IMR-90 (cell line): ENCODE measurements at regions not wholly inside any gene's neighbourhood (a gene's known extent, or its start where the extent isn't known, plus 50 kb on each side); places are given as distances from the start of the nearest gene placed in this dataset.

Source experiments
- ATAC-seq: fragments of 200-7000 bp; cut with Tn5 transposase; 2 replicates; pipeline ENCODE4 v1.9.1; 2020; ENCODE audit warnings: low read depth, mild to moderate bottlenecking, moderate library complexity
- BruUV-seq: library from RNA; stranded (reverse); fragments of 400-500 nt; replicated peaks from 2 replicates; lab custom pipeline; 2021; lab: Mats Ljungman, UMichigan
- CTCF ChIA-PET: fragments of 300-600 bp; formaldehyde crosslinking; extraction: SDS; loops from one replicate; lab custom pipeline; 2021; ENCODE audit warnings: antibody characterized with exemption; lab: Yijun Ruan, JAX
- POLR2A ChIA-PET: fragments of 300-600 bp; sonication (Branson Sonifier 250); formaldehyde crosslinking; loops from one replicate; lab custom pipeline; 2022; ENCODE audit warnings: antibody characterized with exemption; ENCODE audit not compliant: unreplicated experiment; lab: Charles Lee
- DNase-seq: peaks from one replicate; pipeline ENCODE4 v3.0.0; 2013
- H2AFZ ChIP-seq: replicated peaks from 2 replicates; pipeline ENCODE3; 2013; ENCODE audit warnings: low read length, mild to moderate bottlenecking; ENCODE audit not compliant: poor library complexity
- H2AK5ac ChIP-seq: 2 replicates; pipeline ENCODE4 v1.6.1; 2013; ENCODE audit warnings: low read depth, low read length, inconsistent platforms
- H2AK9ac ChIP-seq: replicated peaks from 2 replicates; pipeline ENCODE3; 2013; ENCODE audit warnings: mild to moderate bottlenecking, low read depth, low read length, moderate library complexity; ENCODE audit not compliant: poor library complexity
- H2BK120ac ChIP-seq: 2 replicates; pipeline ENCODE4 v1.6.1; 2013; ENCODE audit warnings: low read depth, low read length, inconsistent platforms
- H2BK15ac ChIP-seq: 3 replicates; pipeline ENCODE4 v1.6.1; 2013; ENCODE audit warnings: low read depth, low read length, inconsistent platforms
- H2BK20ac ChIP-seq: 2 replicates; pipeline ENCODE4 v1.6.1; 2013; ENCODE audit warnings: low read depth, mild to moderate bottlenecking, inconsistent platforms, low read length, moderate library complexity
- H2BK5ac ChIP-seq: 2 replicates; pipeline ENCODE4 v1.6.1; 2013; ENCODE audit warnings: mild to moderate bottlenecking, low read depth, low read length, inconsistent platforms; ENCODE audit not compliant: poor library complexity, severe bottlenecking
- H3K14ac ChIP-seq: replicated peaks from 2 replicates; pipeline ENCODE4 v1.6.1; 2013; ENCODE audit warnings: low read depth, low read length, inconsistent platforms
- H3K18ac ChIP-seq: 2 replicates; pipeline ENCODE4 v1.6.1; 2013; ENCODE audit warnings: low read depth, low read length, control low read depth
- H3K23ac ChIP-seq: 2 replicates; pipeline ENCODE4 v1.6.1; 2013; ENCODE audit warnings: low read depth, low read length, inconsistent platforms
- H3K27ac ChIP-seq: 2 replicates; pipeline ENCODE4 v1.5.1; 2013; ENCODE audit warnings: mild to moderate bottlenecking, control low read depth, low read length; ENCODE audit not compliant: insufficient read depth
- H3K27me3 ChIP-seq: 2 replicates; pipeline ENCODE4 v1.6.1; 2013; ENCODE audit warnings: low read length; ENCODE audit not compliant: control insufficient read depth, insufficient read depth
- H3K36me3 ChIP-seq: 2 replicates; pipeline ENCODE4 v1.6.1; 2013; ENCODE audit warnings: low read length, mixed read lengths; ENCODE audit not compliant: control insufficient read depth, insufficient read depth
- H3K4ac ChIP-seq: 2 replicates; pipeline ENCODE4 v1.6.1; 2013; ENCODE audit warnings: low read depth, low read length, inconsistent platforms
- H3K4me1 ChIP-seq: 2 replicates; pipeline ENCODE4 v1.6.1; 2013; ENCODE audit warnings: low read length, mixed read lengths; ENCODE audit not compliant: control insufficient read depth, insufficient read depth
- H3K4me2 ChIP-seq: 2 replicates; pipeline ENCODE4 v1.6.1; 2013; ENCODE audit warnings: low read depth, mild to moderate bottlenecking, control low read depth, low read length, moderate library complexity
- H3K4me3 ChIP-seq: 2 replicates; pipeline ENCODE4 v1.5.1; 2013; ENCODE audit warnings: low read depth, mild to moderate bottlenecking, control low read depth, low read length, moderate library complexity; ENCODE audit not compliant: insufficient read depth
- H3K56ac ChIP-seq: 2 replicates; pipeline ENCODE4 v1.6.1; 2013; ENCODE audit warnings: low read length, inconsistent platforms; ENCODE audit not compliant: insufficient read depth; ENCODE audit errors: extremely low read depth
- H3K79me1 ChIP-seq, 2 experiments: 2 replicates each; pipeline ENCODE4 v1.6.1; 2013; ENCODE audit warnings: low read length in 2 of 2, inconsistent platforms in 1 of 2, low read depth in 1 of 2
- H3K9ac ChIP-seq: 2 replicates; pipeline ENCODE4 v1.6.1; 2013; ENCODE audit warnings: low read depth, low read length, control low read depth
- H3K9me1 ChIP-seq: 2 replicates; pipeline ENCODE4 v1.6.1; 2013; ENCODE audit warnings: low read length, inconsistent platforms; ENCODE audit not compliant: insufficient read depth
- H3K9me3 ChIP-seq: 2 replicates; pipeline ENCODE4 v1.6.1; 2013; ENCODE audit warnings: low read length; ENCODE audit not compliant: control insufficient read depth, insufficient read depth
- H4K20me1 ChIP-seq: 2 replicates; pipeline ENCODE4 v1.6.1; 2013; ENCODE audit warnings: low read length, inconsistent platforms; ENCODE audit not compliant: insufficient read depth
- H4K5ac ChIP-seq: 2 replicates; pipeline ENCODE4 v1.6.1; 2013; ENCODE audit warnings: mild to moderate bottlenecking, low read depth, low read length, control low read depth
- H4K8ac ChIP-seq, 2 experiments: 2 replicates each; pipeline ENCODE4 v1.6.1; 2013; ENCODE audit warnings: low read depth in 2 of 2, low read length in 2 of 2, control low read depth in 1 of 2, inconsistent platforms in 1 of 2
- H4K91ac ChIP-seq: 2 replicates; pipeline ENCODE4 v1.6.1; 2013; ENCODE audit warnings: low read depth, low read length, inconsistent platforms; ENCODE audit not compliant: insufficient read depth
- BHLHE40 ChIP-seq: fragments of 150-350 bp; IDR thresholded peaks from 2 replicates; pipeline ENCODE4 v1.6.1; 2016; ENCODE audit warnings: mild to moderate bottlenecking, low read depth, low read length
- CEBPB ChIP-seq: IDR thresholded peaks from 2 replicates; pipeline ENCODE4 v1.6.1; 2012; ENCODE audit warnings: low read depth, low read length, improper control_type of control experiment
- CHD1 ChIP-seq: IDR thresholded peaks from 2 replicates; pipeline ENCODE4 v1.6.1; 2012; ENCODE audit warnings: low read depth, low read length, improper control_type of control experiment
- FOS ChIP-seq: fragments of 150-350 bp; IDR thresholded peaks from 2 replicates; pipeline ENCODE4 v1.6.1; 2016; ENCODE audit warnings: low read depth, low read length
- MAFK ChIP-seq: IDR thresholded peaks from 2 replicates; pipeline ENCODE4 v1.6.1; 2012; ENCODE audit warnings: low read depth, low read length, improper control_type of control experiment
- MAZ ChIP-seq: IDR thresholded peaks from 2 replicates; pipeline ENCODE4 v1.6.1; 2012; ENCODE audit warnings: low read depth, mild to moderate bottlenecking, low read length, improper control_type of control experiment, moderate library complexity, borderline replicate concordance
- POLR2A ChIP-seq: IDR thresholded peaks from 2 replicates; pipeline ENCODE4 v1.6.1; 2012; ENCODE audit warnings: mild to moderate bottlenecking, low read depth, low read length
- RAD21 ChIP-seq: IDR thresholded peaks from 2 replicates; pipeline ENCODE4 v1.6.1; 2012; ENCODE audit warnings: low read length, improper control_type of control experiment
- RCOR1 ChIP-seq: IDR thresholded peaks from 2 replicates; pipeline ENCODE4 v1.6.1; 2012; ENCODE audit warnings: mild to moderate bottlenecking, low read length, improper control_type of control experiment; ENCODE audit not compliant: insufficient replicate concordance
- RFX5 ChIP-seq: IDR thresholded peaks from 2 replicates; pipeline ENCODE4 v1.8.0; 2012; ENCODE audit warnings: low read depth, mild to moderate bottlenecking, low read length, moderate library complexity
- SMC3 ChIP-seq: fragments of 150-350 bp; IDR thresholded peaks from 2 replicates; pipeline ENCODE4 v1.6.1; 2016; ENCODE audit warnings: low read depth, mild to moderate bottlenecking, antibody characterized with exemption, low read length, moderate library complexity
- WGBS, 2 experiments: methylation state at CpG; one replicate each; pipeline versions ENCODE4 v1.1.5 to v1.1.7; 2013; ENCODE audit warnings: missing lambda C conversion rate in 2 of 2; ENCODE audit not compliant: insufficient read length in 1 of 2; ENCODE audit errors: extremely low coverage in 2 of 2; 5-methylcytosine and 5-hydroxymethylcytosine counted together
- dilution Hi-C: fragments of 300-500 bp; cut with HindIII; formaldehyde crosslinking; loops from one replicate; pipeline ENCODE4 v1.14.3; 2018; ENCODE audit warnings: low sequenced_read_pairs; ENCODE audit not compliant: unreplicated experiment
- in situ Hi-C: fragments of 300-500 bp; cut with MboI; formaldehyde crosslinking; loops from 3 replicates; pipeline ENCODE4 v1.14.3; 2019; ENCODE audit warnings: low sequenced_read_pairs, inconsistent platforms, mixed read lengths
- intact Hi-C: fragments of 100-400 bp; cut with micrococcal nuclease; formaldehyde crosslinking; loops from 2 replicates; pipeline ENCODE4 v1.10.0; 2022
- TF ChIP-seq, protein P1 (sequence below): fragments of 150-350 bp; IDR thresholded peaks from 2 replicates; pipeline ENCODE4 v1.6.1; 2017; ENCODE audit warnings: mild to moderate bottlenecking, antibody characterized with exemption, low read length, low read depth
- TF ChIP-seq, protein P2 (sequence below): fragments of 150-350 bp; IDR thresholded peaks from 2 replicates; pipeline ENCODE4 v1.6.1; 2016; ENCODE audit warnings: low read depth, mild to moderate bottlenecking, low read length, moderate library complexity, borderline replicate concordance
- TF ChIP-seq, protein P3 (sequence below): conservative IDR thresholded peaks from 2 replicates; pipeline ENCODE4 v1.5.1; 2012; ENCODE audit warnings: mild to moderate bottlenecking, low read depth, low read length, improper control_type of control experiment

DNA sequence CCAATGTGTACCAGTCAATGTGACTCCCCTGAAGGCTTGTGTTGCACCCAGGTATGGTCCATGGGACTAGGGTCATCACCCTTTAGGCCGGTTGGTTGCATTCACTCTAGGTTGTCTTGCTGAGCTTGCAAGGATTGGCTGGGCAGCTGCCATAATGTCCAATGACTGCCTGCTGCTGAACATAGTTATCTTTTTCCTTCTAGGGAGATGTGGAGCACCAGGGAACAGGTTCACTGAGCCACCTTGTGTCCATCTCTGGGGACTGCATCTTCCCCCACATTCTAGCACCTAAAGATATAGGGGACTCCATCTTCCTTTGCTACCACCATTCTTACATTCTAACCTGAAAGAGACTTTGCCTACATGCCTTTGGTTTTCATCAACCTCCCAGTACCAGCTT lies 580.4 kb upstream of the TBL1XR1 start:
- no peaks in the 10 kb centered on the region for H3K27me3 ChIP-seq
- peak overlapping the region; percentile 79; the same call in 1 of the 2 replicates for H3K23ac ChIP-seq
- no peak overlapping the region for H3K4me3 ChIP-seq
- peak overlapping the region; percentile 91 for H2BK20ac ChIP-seq
- no peaks in the 10 kb centered on the region for H3K36me3 ChIP-seq
- peaks cover 20% of the 10 kb centered on the region for H3K4me1 ChIP-seq
- no peaks in the 10 kb centered on the region for H3K79me1 ChIP-seq
- H3K4me2 ChIP-seq: no peak overlapping the region
- H4K20me1 ChIP-seq: no peaks in the 10 kb centered on the region
- ChIA-PET POLR2A (no interaction called here), CTCF (interaction anchor here (0.8 to 1.4 kb wide), 4 partner anchors 31 to 309 kb away, joined by 3 to 4 read pairs (median 3); no protein-coding TSS in a partner anchor)
- H3K18ac ChIP-seq: peak overlapping the region; percentile 82
- peaks cover 26% of the 10 kb centered on the region for H3K9me1 ChIP-seq
- TF ChIP-seq MAFK: no peak
- TF ChIP-seq RAD21: peak; percentile 75
- TF ChIP-seq CEBPB: no peak
- no peak for TF ChIP-seq CHD1
- TF ChIP-seq, protein P1, sequence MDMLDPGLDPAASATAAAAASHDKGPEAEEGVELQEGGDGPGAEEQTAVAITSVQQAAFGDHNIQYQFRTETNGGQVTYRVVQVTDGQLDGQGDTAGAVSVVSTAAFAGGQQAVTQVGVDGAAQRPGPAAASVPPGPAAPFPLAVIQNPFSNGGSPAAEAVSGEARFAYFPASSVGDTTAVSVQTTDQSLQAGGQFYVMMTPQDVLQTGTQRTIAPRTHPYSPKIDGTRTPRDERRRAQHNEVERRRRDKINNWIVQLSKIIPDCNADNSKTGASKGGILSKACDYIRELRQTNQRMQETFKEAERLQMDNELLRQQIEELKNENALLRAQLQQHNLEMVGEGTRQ: no peak
- TF ChIP-seq RCOR1: no peak
- no peak for TF ChIP-seq RFX5
- TF ChIP-seq FOS: no peak
- TF ChIP-seq BHLHE40: no peak
- TF ChIP-seq, protein P2, sequence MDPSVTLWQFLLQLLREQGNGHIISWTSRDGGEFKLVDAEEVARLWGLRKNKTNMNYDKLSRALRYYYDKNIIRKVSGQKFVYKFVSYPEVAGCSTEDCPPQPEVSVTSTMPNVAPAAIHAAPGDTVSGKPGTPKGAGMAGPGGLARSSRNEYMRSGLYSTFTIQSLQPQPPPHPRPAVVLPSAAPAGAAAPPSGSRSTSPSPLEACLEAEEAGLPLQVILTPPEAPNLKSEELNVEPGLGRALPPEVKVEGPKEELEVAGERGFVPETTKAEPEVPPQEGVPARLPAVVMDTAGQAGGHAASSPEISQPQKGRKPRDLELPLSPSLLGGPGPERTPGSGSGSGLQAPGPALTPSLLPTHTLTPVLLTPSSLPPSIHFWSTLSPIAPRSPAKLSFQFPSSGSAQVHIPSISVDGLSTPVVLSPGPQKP: no peak
- no peak for TF ChIP-seq POLR2A
- peak; percentile 76 for TF ChIP-seq SMC3
- TF ChIP-seq, protein P3, sequence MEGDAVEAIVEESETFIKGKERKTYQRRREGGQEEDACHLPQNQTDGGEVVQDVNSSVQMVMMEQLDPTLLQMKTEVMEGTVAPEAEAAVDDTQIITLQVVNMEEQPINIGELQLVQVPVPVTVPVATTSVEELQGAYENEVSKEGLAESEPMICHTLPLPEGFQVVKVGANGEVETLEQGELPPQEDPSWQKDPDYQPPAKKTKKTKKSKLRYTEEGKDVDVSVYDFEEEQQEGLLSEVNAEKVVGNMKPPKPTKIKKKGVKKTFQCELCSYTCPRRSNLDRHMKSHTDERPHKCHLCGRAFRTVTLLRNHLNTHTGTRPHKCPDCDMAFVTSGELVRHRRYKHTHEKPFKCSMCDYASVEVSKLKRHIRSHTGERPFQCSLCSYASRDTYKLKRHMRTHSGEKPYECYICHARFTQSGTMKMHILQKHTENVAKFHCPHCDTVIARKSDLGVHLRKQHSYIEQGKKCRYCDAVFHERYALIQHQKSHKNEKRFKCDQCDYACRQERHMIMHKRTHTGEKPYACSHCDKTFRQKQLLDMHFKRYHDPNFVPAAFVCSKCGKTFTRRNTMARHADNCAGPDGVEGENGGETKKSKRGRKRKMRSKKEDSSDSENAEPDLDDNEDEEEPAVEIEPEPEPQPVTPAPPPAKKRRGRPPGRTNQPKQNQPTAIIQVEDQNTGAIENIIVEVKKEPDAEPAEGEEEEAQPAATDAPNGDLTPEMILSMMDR: peak; percentile 57
- TF ChIP-seq MAZ: no peak
- peak overlapping the region; percentile 91; the same call in 2 of the 3 replicates for H2BK15ac ChIP-seq
- H3K56ac ChIP-seq: no peak overlapping the region
- H3K9me3 ChIP-seq: no peaks in the 10 kb centered on the region
- H2AK9ac ChIP-seq: no peak overlapping the region
- peak overlapping the region; percentile 89 for H2BK120ac ChIP-seq
- DNase-seq: peak; percentile 56
- WGBS, 2 experiments: 100% methylated on average over 1 of the region's 1 CpG; no CpG with 5 or more reads in 1 of the 2 experiments
- in situ Hi-C loops (no loop called here), intact Hi-C loops (loop anchor here (1.0 to 2.0 kb wide), 2 partner anchors 417 to 580 kb away; partner anchors contain the start of gene TBL1XR1), dilution Hi-C loops (no loop called here)
- H3K9ac ChIP-seq: no peak overlapping the region
- peak overlapping the region; percentile 12 for H2AFZ ChIP-seq
- peak overlapping the region; percentile 66 for H2AK5ac ChIP-seq
- peak overlapping the region; percentile 50 for H4K5ac ChIP-seq
- no TSS peak for BruUV-seq
- no peak overlapping the region for H3K27ac ChIP-seq
- peak overlapping the region; percentile 86 for H3K4ac ChIP-seq
- H4K8ac ChIP-seq: peak overlapping the region in 1 of 2 experiments; percentile 76; a peak in 1 of 4 replicates
- peak overlapping the region; percentile 92 for H4K91ac ChIP-seq
- H2BK5ac ChIP-seq: peak overlapping the region; percentile 51
- peak overlapping the region; percentile 60 for H3K14ac ChIP-seq
- peak; percentile 43; the same call in 1 of the 2 replicates for ATAC-seq
